ENCODE measurements at regions not wholly inside any gene's neighbourhood (a gene's known extent, or its start where the extent isn't known, plus 50 kb on each side); places are given as distances from the start of the nearest gene placed in this dataset.
A peak's percentile ranks its signal among the peaks of the same experiment; 100 is the strongest.

GRCh38 chr2:160927324-160927723 is 232.9 kb upstream of the TANK start:
- no peak for DNase-seq (ENCODE audit: low read depth)
- H3K4me3 ChIP-seq (ENCODE audit: low read length): no peak overlapping the region
- TF ChIP-seq CTCF (conservative IDR thresholded peaks at IDR 0.05; ENCODE audit: low read length): no peak

- DNase-seq (ENCODE audit: low read depth): peak; percentile 98
- H3K4me3 ChIP-seq (ENCODE audit: low read length): no peak overlapping the region
- no peak for TF ChIP-seq CTCF (conservative IDR thresholded peaks at IDR 0.05; ENCODE audit: low read length)
These were observed 231.3 kb upstream of the TANK start for GRCh38 chr2:160928854-160929301.

DNA sequence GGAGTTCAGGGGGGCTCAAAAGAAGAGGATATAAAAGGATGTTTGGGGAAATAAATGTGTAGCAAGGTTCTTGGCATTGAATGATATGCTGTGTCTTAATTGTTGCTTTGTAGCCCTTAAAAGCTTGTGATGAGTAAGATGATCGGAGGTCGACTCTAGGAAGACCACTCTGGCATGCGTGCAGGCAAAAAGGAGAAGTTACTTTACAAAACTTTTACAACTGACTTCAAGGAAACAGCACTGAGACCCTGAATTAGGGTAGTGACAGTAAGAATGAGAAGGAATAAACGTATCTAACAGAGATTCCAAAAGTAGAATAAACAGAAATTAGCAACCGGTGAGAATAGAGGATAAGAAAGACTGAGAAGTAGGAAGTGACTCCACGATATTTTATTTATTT is 228.7 kb upstream of the TANK start:
- DNase-seq (ENCODE audit: low read depth): no peak
- no peak for TF ChIP-seq CTCF (conservative IDR thresholded peaks at IDR 0.05; ENCODE audit: low read length)
- H3K4me3 ChIP-seq (ENCODE audit: low read length): no peak overlapping the region

- TF ChIP-seq CTCF (conservative IDR thresholded peaks at IDR 0.05; ENCODE audit: low read length): no peak
- no peak overlapping the region for H3K4me3 ChIP-seq (ENCODE audit: low read length)
- peak; percentile 85 for DNase-seq (ENCODE audit: low read depth)
These were observed 227.3 kb upstream of the TANK start for GRCh38 chr2:160932960-160933359.

DNA sequence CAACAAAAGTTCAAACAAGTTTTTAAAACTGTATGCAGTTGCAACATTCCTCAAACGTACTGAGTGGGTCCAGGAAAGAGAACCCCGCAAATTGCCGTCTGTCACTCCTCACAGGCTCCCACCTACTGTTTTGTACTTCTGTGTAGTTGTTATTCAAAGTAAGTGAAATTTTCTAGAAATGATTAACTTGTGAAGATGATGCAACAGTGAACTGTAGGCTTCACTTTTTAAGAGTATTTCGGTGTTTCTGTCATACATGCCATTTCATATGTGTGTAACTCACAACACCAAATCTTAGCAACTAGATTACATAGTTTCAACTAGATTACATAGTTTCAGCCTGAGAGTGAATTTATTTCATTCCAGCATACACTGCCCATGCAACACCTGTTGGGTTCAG is 226.0 kb upstream of the TANK start:
- no peak overlapping the region for H3K4me3 ChIP-seq (ENCODE audit: low read length)
- no peak for TF ChIP-seq CTCF (conservative IDR thresholded peaks at IDR 0.05; ENCODE audit: low read length)
- DNase-seq (ENCODE audit: low read depth): peak; percentile 73

DNA sequence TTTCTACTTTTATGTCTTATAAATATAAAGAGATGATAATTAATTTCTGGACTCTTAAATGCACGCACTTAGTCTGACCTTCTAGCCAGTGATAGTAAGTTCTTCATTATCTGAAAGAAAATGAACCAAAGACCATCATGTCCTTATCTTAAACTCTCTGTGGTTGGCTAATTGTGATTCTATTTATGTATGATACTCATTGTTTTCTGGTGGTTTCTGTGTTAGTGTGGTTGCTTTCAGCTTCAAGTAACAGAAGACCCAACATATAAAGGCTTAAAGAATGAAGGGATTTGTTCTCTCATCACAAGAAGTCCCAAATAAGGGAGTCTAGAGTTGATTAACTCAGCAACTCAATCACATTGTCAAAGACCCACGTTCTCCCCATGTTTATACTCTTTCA is 225.2 kb upstream of the TANK start:
- no peak overlapping the region for H3K4me3 ChIP-seq (ENCODE audit: low read length)
- TF ChIP-seq CTCF (conservative IDR thresholded peaks at IDR 0.05; ENCODE audit: low read length): no peak
- no peak for DNase-seq (ENCODE audit: low read depth)

DNA sequence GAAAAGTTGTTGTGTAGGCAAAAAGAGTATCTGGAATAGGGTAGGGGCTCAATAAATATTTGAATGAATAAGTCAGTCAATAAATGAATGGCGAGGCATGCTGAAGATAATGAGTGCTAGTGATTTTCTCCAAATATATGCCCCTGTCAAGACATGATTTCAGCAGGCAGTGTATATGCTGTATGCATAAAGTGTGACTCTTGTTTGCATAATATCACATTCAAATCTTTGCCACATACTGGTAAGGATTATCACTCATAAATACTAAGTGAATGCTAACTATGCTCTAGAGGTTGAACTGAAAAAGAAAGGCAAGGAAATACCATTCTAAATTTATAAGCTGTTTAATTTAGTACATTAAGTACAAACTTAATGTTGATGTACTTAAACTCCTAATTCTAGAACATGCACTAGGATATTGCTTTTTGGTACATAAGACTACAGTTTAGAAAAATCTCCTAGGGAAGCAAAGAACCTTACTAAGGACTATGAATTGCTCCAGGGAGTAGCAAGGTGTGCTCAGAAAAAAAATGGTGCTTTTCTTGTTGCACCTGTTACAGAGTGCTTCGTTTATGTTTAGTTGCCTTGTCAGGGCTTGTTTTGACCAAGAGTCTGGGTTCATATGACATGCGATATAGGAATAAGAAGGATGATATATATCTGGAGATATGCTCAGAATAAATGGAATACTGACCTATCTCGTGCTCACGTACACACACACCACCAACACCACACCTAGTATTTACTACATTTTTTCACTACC is 224.0 kb upstream of the TANK start:
- no peak for DNase-seq (ENCODE audit: low read depth)

More for the DNA sequence above, 224.0 kb upstream of the TANK start:
- no peak for TF ChIP-seq CTCF (conservative IDR thresholded peaks at IDR 0.05; ENCODE audit: low read length)
- H3K4me3 ChIP-seq (ENCODE audit: low read length): no peak overlapping the region
